ENCODE measurements at regions not wholly inside any gene's neighbourhood (a gene's known extent, or its start where the extent isn't known, plus 50 kb on each side); places are given as distances from the start of the nearest gene placed in this dataset.

GRCh38 chr14:101383737-101384338 is 177.5 kb upstream of the DIO3 start:
- DNase-seq = no peak

DNA sequence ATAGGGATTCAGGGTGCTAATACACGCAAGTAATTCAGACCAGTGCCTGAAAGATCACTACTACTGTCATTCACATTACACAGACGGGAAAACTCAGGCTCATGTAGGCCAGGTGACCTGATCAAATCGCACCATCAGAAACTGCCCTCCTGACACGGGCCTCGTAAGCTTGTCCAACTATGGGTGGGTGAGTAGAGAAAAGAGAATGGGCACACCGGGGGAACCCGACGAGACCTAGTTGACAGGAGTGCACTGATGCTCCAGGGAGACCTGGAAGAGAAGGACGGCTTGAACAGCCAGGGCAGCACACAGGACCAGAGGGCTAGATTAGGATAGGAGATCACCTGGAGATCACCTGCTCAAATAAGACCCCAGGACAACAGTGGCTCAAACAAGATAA is 166.9 kb upstream of the DIO3 start:
- DNase-seq = no peak

- no peak for DNase-seq
Measured at GRCh38 chr14:101395779-101396178, 165.5 kb upstream of the DIO3 start.

DNA sequence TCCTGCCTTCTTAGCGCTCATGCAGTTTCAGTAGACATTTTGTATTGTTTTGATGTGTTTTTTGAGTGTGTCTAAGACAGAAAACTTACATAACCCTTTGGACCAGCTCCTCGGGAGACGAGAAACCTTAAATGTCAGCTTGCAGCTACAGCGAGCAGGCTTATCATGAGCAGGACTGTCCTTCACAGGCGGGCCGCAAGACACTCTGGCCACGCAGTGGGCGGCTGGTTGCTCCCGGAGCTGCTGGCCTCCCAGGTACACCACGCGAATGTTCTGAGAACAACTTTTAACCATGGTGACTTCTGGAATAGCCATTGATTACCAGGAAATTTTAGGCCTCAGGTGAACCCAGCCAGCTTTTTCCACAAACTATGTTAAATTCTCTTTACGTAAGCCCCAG is 164.1 kb upstream of the DIO3 start:
- no peak for DNase-seq

DNA sequence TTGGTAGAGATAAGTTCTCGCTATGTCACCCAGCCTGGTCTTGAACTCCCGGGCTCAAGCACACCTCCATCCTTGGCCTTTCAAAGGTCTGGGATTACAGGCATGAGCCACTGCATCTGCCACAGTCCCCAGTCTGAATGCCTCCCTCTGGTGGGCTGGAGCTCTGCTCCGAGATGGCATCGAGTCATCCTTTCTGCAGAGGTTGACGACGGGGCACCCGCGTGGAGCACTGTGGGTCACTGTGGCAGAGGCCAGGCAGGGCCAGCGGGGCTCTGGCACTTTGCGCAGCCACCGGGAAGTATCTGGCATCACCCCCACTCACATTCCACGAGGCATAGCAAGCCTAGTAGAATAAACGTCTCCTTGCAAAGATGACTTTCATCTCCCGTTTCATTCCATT is 163.3 kb upstream of the DIO3 start:
- DNase-seq = no peak

GRCh38 chr14:101399737-101400517 is 161.4 kb upstream of the DIO3 start:
- DNase-seq = no peak

DNA sequence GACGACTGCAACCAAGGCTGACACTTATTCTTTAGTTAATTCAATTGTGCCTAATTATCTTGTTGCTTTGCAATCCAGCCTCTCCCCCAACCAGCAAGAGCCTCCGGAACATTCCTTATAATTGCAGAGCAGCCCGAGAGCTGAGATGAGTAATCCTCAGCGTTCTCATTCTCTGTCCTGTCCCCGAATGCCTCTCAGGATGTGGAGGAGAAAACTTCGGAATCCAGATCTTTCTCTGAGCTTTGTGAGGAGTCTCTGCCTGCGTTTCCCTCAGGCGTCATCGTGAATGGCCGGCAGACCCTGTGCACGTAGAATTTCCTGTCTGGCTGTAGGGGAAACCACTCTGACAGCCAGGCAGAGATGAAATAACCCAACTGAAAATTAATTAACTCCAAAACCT is 160.5 kb upstream of the DIO3 start:
- no peak for DNase-seq

DNA sequence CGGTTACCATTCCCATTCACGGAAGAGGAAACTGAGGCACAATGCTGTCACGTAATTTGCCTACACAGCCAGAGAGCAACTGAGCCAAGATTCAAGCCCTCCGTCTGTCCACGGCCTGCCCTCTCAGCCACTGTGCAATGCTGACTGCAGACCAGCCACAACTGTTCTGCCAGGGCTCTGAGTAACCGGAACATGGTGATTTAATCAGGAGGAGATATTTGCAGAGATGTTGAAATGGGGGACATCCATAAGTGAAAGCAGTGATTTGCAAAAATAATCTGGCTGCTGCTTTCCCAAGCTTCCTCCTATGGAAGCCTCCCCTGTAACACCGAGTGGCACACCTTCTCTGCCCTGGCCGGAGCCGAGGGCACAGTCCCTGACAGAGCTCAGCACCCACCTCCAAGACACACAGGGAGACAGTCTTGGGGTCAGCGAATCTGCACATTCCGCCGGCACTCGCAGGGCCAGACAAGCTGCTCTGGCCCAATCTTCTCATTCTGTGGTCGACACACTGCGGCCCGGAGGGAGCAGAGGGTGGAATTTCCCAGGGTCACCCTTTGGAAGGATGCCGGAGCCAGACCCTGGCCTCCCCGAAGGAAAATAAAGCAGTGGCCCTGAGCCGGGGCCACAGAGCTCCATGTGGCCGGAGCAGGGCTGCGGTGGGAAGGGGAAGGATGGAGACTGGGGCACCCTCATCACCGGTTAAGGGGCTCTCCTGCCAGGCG is 158.2 kb upstream of the DIO3 start:
- no peak for DNase-seq

DNA sequence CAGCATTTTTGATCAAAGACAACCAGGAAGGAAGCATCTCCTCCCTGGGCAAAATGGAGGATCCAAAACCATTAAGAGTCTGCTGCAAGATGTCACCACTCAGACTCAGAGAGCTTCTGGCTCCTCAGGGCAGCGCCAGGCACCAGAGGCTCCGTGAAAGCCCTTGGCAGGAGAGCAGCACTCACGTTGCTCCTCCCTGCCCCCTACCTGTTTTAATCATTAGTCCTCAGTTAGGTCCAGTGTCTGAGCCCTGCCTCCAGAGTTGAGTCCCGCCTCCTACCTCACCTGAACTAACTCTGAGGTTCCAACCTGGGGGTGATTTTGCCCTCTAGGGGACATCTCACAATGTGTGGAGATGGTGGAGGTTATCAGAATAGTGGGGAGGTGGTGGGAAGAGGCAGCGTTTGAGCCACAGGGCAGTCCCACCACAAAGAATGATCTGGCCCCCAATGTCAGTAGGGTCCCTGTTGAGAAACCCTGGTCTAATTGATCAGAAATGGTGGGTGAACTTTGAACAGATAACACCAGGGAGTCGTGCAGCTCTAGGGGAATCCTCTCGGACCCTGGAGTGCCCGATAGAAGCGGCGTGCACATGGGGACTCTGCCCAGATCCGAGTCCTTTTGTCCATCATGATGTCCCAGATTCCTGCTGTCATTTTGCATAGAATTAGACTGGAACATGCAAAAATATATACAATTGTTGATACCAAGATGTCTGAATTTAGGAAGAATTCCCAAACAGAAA is 156.7 kb upstream of the DIO3 start:
- DNase-seq = no peak

DNA sequence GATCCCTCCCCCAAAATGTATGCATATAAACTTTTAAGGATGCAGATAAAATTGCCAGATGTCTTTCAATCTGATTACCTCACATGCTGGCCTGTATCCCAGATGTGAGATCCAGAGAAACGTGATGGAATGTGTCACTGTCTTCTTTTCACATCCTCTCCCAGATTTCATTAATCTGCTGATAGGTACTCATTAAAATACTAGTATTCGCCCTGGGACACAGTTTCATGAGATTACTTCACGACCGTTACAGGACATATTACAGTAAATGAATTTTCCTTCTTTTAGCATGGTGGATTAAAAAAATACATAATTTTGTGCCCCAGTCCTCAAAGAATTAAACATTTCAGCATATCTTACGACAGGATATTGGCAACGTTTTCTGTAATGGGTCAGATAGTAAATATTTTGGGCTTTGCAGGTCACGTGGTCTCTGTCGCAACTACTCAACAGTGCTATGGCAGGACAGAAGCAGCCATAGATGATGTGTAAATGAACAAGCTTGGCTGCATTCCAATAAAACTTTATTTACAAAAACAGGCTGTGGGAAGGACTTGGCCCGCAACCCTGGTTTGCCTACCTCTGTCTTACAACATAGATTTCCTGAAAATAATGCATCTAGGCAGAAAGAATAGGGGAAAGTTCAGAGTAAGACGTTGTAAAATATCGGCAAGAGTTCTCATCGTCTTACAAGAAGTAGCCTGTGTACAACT is 156.0 kb upstream of the DIO3 start:
- DNase-seq = no peak

- no peak for DNase-seq
Measured at GRCh38 chr14:101406921-101407320, 154.4 kb upstream of the DIO3 start.

- no peak for DNase-seq
Measured at GRCh38 chr14:101407328-101407727, 154.0 kb upstream of the DIO3 start.

GRCh38 chr14:101408077-101408831 is 153.0 kb upstream of the DIO3 start:
- no peak for DNase-seq

- DNase-seq = no peak
Measured at GRCh38 chr14:101409006-101409543, 152.2 kb upstream of the DIO3 start.

- no peak for DNase-seq
Measured at GRCh38 chr14:101410126-101410525, 151.2 kb upstream of the DIO3 start.

DNA sequence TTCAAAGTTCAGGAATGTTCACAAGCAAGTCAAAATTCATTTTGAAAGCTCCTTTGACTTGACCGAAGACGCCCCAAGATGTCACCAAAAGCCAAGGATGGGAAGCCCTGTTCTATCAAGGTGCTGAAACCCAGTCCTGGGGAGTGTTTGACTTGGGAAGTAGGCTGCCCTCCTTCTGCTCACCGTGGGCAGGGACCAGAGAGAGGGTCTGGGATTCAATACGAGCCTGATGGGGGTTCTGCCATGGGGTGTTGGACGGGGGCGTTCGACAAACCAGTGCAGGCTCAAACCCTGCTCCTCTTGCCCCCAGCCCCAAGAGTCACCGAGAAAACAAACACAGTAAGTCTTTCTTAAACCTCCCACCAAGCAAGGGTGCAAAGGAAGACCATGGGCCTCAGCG is 150.1 kb upstream of the DIO3 start:
- DNase-seq = no peak

- no peak for DNase-seq
Measured at GRCh38 chr14:101411779-101412178, 149.5 kb upstream of the DIO3 start.

DNA sequence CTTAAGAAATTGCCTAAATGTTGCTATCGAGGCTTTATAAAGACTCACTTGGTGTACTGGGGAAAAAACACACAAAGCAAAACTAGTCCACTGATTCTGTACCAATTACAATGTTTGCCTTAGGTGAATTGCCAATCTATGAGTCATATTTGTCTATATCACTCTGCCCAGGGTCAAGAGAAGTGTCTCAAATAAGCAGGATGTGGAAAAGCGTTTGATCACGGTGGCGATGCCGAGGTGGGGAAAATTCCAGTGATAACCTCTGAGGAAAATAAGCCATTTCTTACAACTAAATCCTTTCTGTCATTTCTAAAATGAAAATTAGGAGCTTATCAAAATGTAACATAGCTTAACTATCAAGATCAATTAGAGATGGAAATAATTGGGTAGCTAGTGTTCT is 148.6 kb upstream of the DIO3 start:
- DNase-seq = no peak

- DNase-seq = no peak
Measured at GRCh38 chr14:101417434-101417833, 143.9 kb upstream of the DIO3 start.

DNA sequence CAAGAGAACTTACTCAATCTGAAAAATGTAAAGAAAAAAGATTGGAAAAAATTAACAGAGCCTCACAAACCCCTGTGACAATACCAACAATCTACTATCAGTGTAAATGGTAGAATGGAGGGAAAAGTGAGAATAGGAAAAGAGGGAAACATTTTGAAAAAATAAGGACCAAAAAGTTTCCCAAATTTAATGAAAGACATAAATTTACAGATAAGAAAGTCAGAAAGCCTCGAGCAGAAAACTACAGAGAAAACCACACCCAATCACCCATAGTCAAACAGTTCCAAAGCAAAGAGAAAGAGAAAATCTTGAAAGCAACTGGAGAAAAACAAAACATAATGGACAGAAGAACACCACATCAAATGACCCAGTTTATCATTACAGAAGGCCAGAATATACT is 142.7 kb upstream of the DIO3 start:
- no peak for DNase-seq

DNA sequence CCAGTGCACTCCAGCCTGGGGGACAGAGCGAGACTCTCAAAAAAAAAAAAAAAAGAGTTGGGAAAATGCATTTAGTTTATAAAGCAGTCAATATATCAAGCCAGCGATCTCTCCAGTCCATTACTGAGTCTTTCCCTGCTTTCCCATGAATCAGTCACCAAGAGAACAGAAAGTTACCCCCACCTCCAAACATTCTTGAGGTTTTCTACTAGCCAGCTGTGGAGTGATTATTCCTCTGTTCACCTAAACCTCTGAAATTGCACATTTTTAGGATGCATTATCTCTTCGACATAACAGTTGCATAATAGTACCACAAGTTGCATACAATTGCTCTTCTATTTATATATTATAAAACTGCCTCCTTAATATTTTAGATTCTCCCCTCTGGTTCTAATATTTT is 134.8 kb upstream of the DIO3 start:
- no peak for DNase-seq

DNA sequence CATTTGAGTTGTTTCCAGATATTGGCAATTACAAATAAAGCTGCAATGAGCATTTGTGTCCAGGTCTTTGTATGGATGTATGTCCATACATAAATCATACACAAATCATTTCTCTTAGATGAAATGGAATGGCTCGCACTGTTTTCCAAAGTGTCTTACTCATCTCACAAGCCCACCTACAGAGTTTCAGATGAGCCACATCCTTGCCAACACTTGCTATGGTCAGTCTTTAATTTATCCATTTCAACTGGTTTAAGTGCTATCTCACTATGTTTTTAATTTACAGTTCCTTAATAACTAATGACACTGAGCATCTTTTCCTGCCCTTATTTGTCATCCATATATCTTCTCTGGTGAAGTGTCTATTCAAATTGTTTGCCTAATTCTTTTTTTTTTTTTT is 132.9 kb upstream of the DIO3 start:
- no peak for DNase-seq
